Natural killer cell treated with Interleukin-12 subunit alpha and Interleukin-12 subunit beta and Interleukin-15 and Interleukin-18, amount 100 ng/mL, for 72 hours (primary cell): ENCODE measurements at regions not wholly inside any gene's neighbourhood (a gene's known extent, or its start where the extent isn't known, plus 50 kb on each side); places are given as distances from the start of the nearest gene placed in this dataset.

Experiments
- ATAC-seq, 2 donors: fragments of 150-1000 bp; cut with Tn5 transposase in 1 of 2; sonication (Bioruptor Pico), chemical (Tn5 transposase) in 1 of 2; 2 replicates each; pipeline ENCODE4 v1.10.0; 2021
- DNase-seq: peaks from one replicate; pipeline ENCODE4 v3.0.0; 2022; ENCODE audit warnings: low spot score
- H3K27ac Mint-ChIP-seq, 2 donors: 1 replicate in 1 of 2; 2 replicates in 1 of 2; pipeline ENCODE4 v1.8.0; 2022; ENCODE audit warnings: mixed read lengths in 2 of 2, mild to moderate bottlenecking in 1 of 2, moderate library complexity in 1 of 2
- H3K27me3 Mint-ChIP-seq, 2 donors: 1 replicate in 1 of 2; 2 replicates in 1 of 2; pipeline ENCODE4 v1.8.0; 2022; ENCODE audit warnings: mixed read lengths in 2 of 2
- H3K36me3 Mint-ChIP-seq: one replicate; pipeline ENCODE4 v1.8.0; 2022; ENCODE audit warnings: mixed read lengths
- H3K4me1 Mint-ChIP-seq, 2 donors: 1 replicate in 1 of 2; 2 replicates in 1 of 2; pipeline ENCODE4 v1.8.0; 2022; ENCODE audit warnings: low read depth in 2 of 2, mixed read lengths in 2 of 2, mild to moderate bottlenecking in 1 of 2
- H3K4me3 Mint-ChIP-seq: one replicate; pipeline ENCODE4 v1.8.0; 2022; ENCODE audit warnings: mixed read lengths
- H3K9me3 Mint-ChIP-seq: 2 replicates; pipeline ENCODE4 v1.8.0; 2022; ENCODE audit warnings: mixed read lengths

GRCh38 chr20:54272901-54273488 lies 65.1 kb downstream of the PFDN4 start:
- Mint-ChIP-seq H3K27me3 (peaks cover 5 to 8% of the 10 kb centered on the region in 2 donors), H3K27ac (no peak overlapping the region), H3K4me1 (no peaks in the 10 kb centered on the region), H3K4me3 (no peak overlapping the region), H3K9me3 (no peaks in the 10 kb centered on the region), H3K36me3 (no peaks in the 10 kb centered on the region)
- no peak for DNase-seq
- ATAC-seq = no peak

GRCh38 chr20:54275359-54276111 lies 67.6 kb downstream of the PFDN4 start:
- Mint-ChIP-seq H3K27me3 (peaks cover 3 to 11% of the 10 kb centered on the region in 2 donors), H3K4me1 (no peaks in the 10 kb centered on the region), H3K36me3 (no peaks in the 10 kb centered on the region), H3K27ac (no peak overlapping the region), H3K9me3 (no peaks in the 10 kb centered on the region), H3K4me3 (no peak overlapping the region)
- DNase-seq (no peak), ATAC-seq (no peak)

- Mint-ChIP-seq H3K27ac (no peak overlapping the region), H3K4me3 (no peak overlapping the region), H3K27me3 (peaks cover 3 to 11% of the 10 kb centered on the region in 2 donors), H3K36me3 (no peaks in the 10 kb centered on the region), H3K9me3 (no peaks in the 10 kb centered on the region), H3K4me1 (no peaks in the 10 kb centered on the region)
- DNase-seq (no peak), ATAC-seq (no peak)
These were observed 68.8 kb downstream of the PFDN4 start for GRCh38 chr20:54276577-54277169.

- Mint-ChIP-seq H3K4me3 (no peak overlapping the region), H3K4me1 (no peaks in the 10 kb centered on the region), H3K27ac (no peak overlapping the region), H3K27me3 (peaks cover 3 to 11% of the 10 kb centered on the region in 2 donors), H3K9me3 (no peaks in the 10 kb centered on the region), H3K36me3 (no peaks in the 10 kb centered on the region)
- ATAC-seq = no peak
- no peak for DNase-seq
These were observed 70.4 kb downstream of the PFDN4 start for GRCh38 chr20:54278262-54278661.

- Mint-ChIP-seq H3K36me3 (no peaks in the 10 kb centered on the region), H3K27ac (no peak overlapping the region), H3K4me3 (no peak overlapping the region), H3K4me1 (no peaks in the 10 kb centered on the region), H3K9me3 (no peaks in the 10 kb centered on the region), H3K27me3 (peaks cover 12 to 26% of the 10 kb centered on the region in 2 donors)
- DNase-seq (no peak), ATAC-seq (no peak)
These were observed 74.7 kb downstream of the PFDN4 start for GRCh38 chr20:54282625-54283024.

GRCh38 chr20:54283253-54283652 lies 75.4 kb downstream of the PFDN4 start:
- Mint-ChIP-seq H3K9me3 (no peaks in the 10 kb centered on the region), H3K36me3 (no peaks in the 10 kb centered on the region), H3K4me3 (no peak overlapping the region), H3K27ac (no peak overlapping the region), H3K4me1 (no peaks in the 10 kb centered on the region), H3K27me3 (peaks cover 12 to 31% of the 10 kb centered on the region in 2 donors)
- ATAC-seq (no peak), DNase-seq (no peak)

GRCh38 chr20:54284928-54285704 lies 77.2 kb downstream of the PFDN4 start:
- Mint-ChIP-seq H3K4me1 (no peaks in the 10 kb centered on the region), H3K4me3 (no peak overlapping the region), H3K27ac (peak overlapping the region in 1 of 2 donors; percentile 30), H3K9me3 (no peaks in the 10 kb centered on the region), H3K36me3 (no peaks in the 10 kb centered on the region), H3K27me3 (peaks cover 14 to 26% of the 10 kb centered on the region in 2 donors)
- no peak for ATAC-seq
- no peak for DNase-seq

- H3K4me1 Mint-ChIP-seq = no peaks in the 10 kb centered on the region
- H3K27me3 Mint-ChIP-seq = peaks cover 11 to 33% of the 10 kb centered on the region in 2 donors
- ATAC-seq (no peak), DNase-seq (no peak)
- H3K4me3 Mint-ChIP-seq = no peak overlapping the region
- no peaks in the 10 kb centered on the region for H3K9me3 Mint-ChIP-seq
- no peaks in the 10 kb centered on the region for H3K36me3 Mint-ChIP-seq
- no peak overlapping the region for H3K27ac Mint-ChIP-seq
These were observed 82.7 kb downstream of the PFDN4 start for GRCh38 chr20:54290636-54291035.

GRCh38 chr20:54291339-54292010 lies 83.6 kb downstream of the PFDN4 start:
- Mint-ChIP-seq H3K27ac (no peak overlapping the region), H3K36me3 (no peaks in the 10 kb centered on the region), H3K4me3 (no peak overlapping the region), H3K27me3 (peaks cover 11 to 37% of the 10 kb centered on the region in 2 donors), H3K9me3 (no peaks in the 10 kb centered on the region), H3K4me1 (no peaks in the 10 kb centered on the region)
- DNase-seq = no peak
- ATAC-seq = no peak

- Mint-ChIP-seq H3K9me3 (no peaks in the 10 kb centered on the region), H3K36me3 (no peaks in the 10 kb centered on the region), H3K4me3 (no peak overlapping the region), H3K4me1 (no peaks in the 10 kb centered on the region), H3K27ac (no peak overlapping the region), H3K27me3 (peaks cover 15 to 44% of the 10 kb centered on the region in 2 donors)
- ATAC-seq = no peak
- no peak for DNase-seq
These were observed 84.3 kb downstream of the PFDN4 start for GRCh38 chr20:54292185-54292584.

- ATAC-seq (no peak), DNase-seq (no peak)
- no peaks in the 10 kb centered on the region for H3K4me1 Mint-ChIP-seq
- no peaks in the 10 kb centered on the region for H3K9me3 Mint-ChIP-seq
- H3K36me3 Mint-ChIP-seq = no peaks in the 10 kb centered on the region
- H3K27ac Mint-ChIP-seq = no peak overlapping the region
- no peak overlapping the region for H3K4me3 Mint-ChIP-seq
- H3K27me3 Mint-ChIP-seq = peaks cover 12 to 36% of the 10 kb centered on the region in 2 donors
These were observed 85.6 kb downstream of the PFDN4 start for GRCh38 chr20:54293526-54293925.

GRCh38 chr20:54294094-54294493 lies 86.2 kb downstream of the PFDN4 start:
- Mint-ChIP-seq H3K4me1 (no peaks in the 10 kb centered on the region), H3K36me3 (no peaks in the 10 kb centered on the region), H3K4me3 (no peak overlapping the region), H3K27ac (no peak overlapping the region), H3K27me3 (peaks cover 12 to 36% of the 10 kb centered on the region in 2 donors), H3K9me3 (no peaks in the 10 kb centered on the region)
- ATAC-seq = no peak
- DNase-seq = no peak

- no peak for DNase-seq
- Mint-ChIP-seq H3K4me1 (no peaks in the 10 kb centered on the region), H3K36me3 (no peaks in the 10 kb centered on the region), H3K27me3 (peaks cover 16 to 38% of the 10 kb centered on the region in 2 donors), H3K4me3 (no peak overlapping the region), H3K27ac (no peak overlapping the region), H3K9me3 (no peaks in the 10 kb centered on the region)
- ATAC-seq = no peak
These were observed 87.8 kb downstream of the PFDN4 start for GRCh38 chr20:54295686-54296085.
